Cerebellar cortex (tissue), 1 donor: ENCODE measurements at regions not wholly inside any gene's neighbourhood (a gene's known extent, or its start where the extent isn't known, plus 50 kb on each side); places are given as distances from the start of the nearest gene placed in this dataset.
"Not testable (repeated sequence)": the region's sequence is repeated elsewhere in the genome, so short reads cannot be mapped to it uniquely, and the experiment has no call there.

ENCODE experiments used
- DNase-seq: peaks from one replicate; pipeline ENCODE4 v3.0.0-alpha.2; 2015; ENCODE audit warnings: low spot score

DNA sequence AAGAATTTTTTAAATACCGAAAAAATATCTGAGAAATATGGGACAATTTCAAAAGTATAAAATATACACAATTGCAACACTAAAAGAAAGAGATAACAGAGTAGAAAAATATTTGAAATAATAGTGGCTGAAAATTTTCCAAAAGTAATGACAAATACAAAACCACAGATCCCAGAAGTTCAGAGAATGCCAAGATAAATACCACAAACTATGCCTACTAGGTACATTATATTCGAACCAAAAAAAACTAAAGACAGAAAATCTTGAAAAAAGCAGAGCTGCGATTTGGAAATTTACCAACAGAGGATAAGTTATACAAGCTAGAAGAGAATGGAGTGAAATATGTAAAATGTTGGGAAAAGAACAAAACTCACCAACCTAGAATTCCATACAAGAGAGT, 191.3 kb upstream of the ELAC2 start:
- no peak for DNase-seq

GRCh38 chr17:13204607-13205237, 186.9 kb upstream of the ELAC2 start:
- DNase-seq: no peak

DNA sequence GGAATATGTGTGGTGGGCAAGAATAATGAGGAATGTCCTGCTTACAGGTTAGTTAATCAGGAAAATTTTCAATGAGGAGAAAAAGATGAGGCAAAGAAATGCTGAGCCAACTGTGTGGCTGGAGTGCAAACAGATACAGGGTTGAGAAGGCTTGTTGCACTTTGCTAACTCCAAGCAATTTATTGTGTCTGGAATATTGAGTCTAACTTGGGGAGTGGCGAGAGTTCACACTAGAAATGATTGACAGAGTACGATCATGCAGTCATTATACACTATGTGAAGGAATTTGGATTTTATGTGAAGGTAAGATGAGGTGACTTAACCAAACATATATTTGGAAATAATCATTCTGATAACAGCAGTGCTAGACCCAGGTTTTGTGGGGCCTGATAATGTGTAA, 185.0 kb upstream of the ELAC2 start:
- DNase-seq: no peak

DNA sequence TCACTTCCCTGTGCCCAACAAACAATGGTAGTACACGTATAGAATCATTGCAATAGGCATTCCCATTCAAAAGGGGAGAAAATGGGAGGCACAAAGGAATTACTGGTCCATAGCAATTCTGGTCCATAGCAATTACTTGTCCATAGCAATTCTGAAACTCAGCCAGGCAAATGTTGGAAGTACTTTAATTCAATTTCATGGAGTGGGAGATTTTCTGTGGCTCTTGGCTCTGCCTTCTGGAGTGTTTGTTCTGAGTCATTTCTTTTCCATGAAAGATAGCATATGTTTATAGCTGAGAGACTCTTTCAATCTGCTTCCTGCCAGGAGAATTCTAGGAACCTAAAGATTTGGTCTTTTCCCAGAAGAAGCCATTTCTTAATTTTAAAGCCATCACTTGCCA, 182.8 kb upstream of the ELAC2 start:
- DNase-seq: no peak

DNA sequence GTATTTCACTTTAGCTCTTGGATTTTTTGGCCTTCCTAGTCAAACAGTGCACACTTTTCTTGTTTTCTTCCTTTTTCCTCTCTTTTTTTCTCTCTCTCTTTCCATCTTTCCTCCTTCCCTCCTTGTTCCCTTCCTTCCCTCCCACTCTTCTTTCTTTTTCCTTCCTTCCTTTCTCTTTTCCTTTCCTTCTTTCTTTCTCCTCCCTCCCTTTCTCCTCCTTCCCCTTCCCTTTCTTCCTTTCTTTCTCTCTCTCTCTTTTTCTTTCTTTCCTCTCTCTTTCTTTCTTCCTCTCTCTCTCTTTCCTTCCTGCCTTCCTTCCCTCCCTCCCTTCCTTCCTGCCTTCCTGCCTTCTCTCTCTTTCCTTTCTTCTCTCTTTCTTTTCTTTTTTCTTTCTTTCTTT, 181.6 kb upstream of the ELAC2 start:
- DNase-seq: no peak

- DNase-seq: no peak
Measured at GRCh38 chr17:13197586-13197985, 179.8 kb upstream of the ELAC2 start.

DNA sequence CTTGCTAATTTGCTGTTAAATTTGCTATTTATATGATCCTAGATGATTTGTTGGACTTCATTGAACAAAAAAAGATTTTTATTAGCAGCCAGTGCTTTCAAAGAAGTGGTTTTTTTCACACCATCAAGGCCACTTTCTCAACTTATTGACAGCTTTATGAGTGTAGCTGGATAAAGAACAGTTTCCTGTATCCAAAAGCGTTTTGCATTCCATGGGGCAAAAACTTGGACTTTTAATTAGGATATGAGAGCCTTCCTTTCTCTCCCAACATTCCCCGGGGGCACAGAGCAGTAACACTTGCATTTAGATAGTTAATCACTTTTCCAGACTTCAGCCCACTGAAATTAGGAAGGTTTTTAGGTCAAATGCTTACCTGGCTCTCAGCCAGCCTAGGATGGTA, 177.1 kb upstream of the ELAC2 start:
- DNase-seq: no peak

DNA sequence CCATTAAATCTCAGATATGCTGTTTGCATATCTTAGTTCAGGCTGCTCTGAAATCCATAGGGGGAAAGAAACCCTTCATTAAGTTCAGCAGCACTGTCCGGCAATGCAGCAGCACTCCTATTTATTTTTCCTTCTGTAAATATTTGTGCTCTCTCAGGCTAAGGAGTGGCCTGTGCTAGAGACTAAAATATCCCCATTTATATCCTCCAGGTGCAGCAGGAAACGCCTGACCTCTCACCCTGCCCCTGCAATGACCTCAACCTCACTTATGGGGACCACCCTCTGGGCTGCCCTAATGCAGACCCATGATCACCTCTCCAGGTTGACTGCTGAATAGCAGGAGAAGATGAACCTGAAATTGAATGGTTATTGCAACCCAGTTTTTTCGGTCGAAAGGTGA, 165.0 kb upstream of the ELAC2 start:
- no peak for DNase-seq

DNA sequence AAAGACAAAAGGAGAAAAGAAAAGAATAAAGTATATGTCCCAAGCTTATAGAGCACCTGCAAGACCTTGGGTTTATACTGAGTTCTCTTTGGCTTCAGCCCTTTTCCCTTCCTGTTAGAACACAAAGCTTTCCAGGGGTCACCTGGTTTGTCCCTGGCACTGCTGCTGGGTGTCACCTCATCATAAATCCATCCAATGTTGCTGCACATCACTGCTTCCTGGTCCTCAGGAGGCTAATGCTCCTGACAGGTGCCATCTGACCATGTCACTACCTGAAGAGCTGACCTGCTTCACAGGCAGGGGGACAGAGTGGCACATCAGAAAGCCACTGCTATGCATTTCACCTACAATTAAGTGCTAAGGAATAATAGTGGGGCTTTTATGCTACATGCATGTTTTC, 164.6 kb upstream of the ELAC2 start:
- no peak for DNase-seq

- DNase-seq: no peak
Measured at GRCh38 chr17:13181683-13182082, 163.9 kb upstream of the ELAC2 start.

DNA sequence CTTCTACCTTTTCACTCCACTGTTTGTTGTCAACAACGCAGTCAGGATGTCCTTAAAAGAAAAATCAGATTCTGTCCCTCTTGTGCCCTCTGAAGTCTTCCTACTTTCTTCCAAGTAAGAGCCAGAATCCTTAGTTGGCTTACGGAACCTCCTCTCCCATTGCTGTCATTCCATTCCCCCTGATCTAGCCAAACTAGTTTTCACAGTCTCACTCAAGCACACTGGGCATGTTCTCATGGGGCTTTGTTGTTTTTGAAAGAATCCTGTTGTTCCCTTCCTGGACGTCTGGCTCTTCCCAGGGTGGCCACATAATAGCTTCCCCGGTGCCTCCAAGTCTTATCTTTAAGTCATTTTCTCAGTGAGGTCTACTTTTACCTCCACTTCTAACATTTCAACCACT, 158.6 kb upstream of the ELAC2 start:
- no peak for DNase-seq

DNA sequence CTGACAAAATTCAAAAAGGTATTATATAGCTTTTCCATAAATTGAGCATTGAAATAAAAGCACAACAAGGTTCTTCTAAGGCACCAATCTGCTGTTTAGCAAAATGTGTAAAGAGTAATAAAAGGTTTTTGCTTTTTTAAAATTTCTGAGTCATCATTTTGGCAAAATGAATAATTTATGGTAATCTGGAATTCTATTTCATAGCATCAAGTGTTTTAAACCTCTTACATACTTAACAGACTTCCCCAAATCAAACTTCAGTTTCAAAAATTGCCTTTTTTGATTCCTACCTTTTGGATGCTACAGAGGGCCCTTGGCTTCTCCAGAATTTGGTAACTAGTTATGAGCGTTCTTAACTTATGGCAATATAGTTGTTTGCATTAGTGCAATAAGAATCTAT, 154.0 kb upstream of the ELAC2 start:
- no peak for DNase-seq

- DNase-seq: no peak
Measured at GRCh38 chr17:13162361-13162760, 144.5 kb upstream of the ELAC2 start.

DNA sequence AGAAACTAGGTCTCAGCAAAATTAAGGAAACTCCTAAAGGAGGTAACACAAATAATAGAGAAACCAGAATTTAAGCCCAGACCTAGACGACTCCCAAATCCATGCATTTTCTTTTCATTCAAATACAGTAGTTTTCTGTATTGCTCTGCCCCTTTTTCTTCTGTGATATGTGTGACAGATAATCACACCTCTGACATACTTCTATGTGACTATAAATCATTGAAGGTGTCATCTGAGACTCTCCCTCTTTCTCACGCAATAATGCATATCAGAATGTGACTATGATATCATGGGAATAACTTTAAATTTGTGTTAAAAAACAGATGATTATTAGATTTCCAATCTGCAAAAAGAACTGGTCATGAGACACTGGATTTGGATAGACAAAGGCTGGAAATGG, 143.0 kb upstream of the ELAC2 start:
- no peak for DNase-seq

DNA sequence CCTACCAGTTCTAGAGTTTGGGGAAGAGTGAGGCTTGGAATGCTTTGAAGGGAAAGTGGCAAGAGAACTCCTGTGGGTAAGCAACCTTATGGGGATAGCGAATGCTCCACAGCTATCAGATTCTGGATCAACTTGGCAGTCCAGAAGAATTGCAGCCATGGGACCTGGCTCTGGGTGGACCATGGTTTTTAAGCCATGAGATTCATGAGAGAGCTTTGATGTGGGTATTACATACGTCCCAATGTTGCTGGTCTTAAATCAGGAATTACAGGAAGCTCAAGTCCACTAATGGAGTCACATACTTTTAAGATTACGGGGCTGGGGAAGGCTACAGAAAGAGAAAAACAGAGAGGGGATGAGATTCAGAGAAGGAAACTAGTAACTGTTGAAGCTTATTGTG, 142.5 kb upstream of the ELAC2 start:
- no peak for DNase-seq

DNA sequence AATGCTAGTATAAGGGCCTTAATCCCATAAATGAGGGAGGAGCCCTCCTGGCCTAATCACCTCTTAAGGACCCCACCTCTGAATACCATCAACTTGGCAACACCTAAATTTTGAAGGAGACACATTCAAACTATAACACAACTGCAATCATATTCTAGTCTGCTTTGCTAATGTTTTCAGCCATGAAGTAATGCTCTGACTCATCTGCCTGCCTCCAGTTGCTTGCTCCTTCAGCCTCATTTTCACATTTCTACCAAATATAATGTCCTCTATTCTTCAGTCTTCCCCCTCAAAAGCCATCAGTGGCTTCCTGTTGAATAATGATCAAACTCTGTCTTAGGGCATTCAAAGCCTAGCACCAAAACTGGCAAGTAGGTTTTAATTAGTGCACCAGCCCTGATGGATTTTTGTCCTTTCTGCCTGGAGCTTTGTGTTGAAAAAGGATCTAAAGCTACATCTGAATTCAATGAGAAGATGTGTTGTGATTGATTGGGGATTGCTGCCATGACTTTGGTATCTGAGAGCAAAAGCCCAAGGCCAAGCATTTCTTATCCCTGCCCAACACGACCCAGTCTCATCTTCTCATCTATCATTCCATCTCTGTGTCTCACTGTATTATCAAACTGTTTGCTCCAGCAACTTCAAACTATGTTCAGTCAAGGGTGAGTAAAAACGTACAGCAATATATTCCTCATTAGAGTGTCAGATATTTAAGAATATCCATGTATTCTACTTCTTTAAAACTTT, 140.8 kb upstream of the ELAC2 start:
- no peak for DNase-seq

GRCh38 chr17:13157656-13158055, 139.8 kb upstream of the ELAC2 start:
- no peak for DNase-seq

DNA sequence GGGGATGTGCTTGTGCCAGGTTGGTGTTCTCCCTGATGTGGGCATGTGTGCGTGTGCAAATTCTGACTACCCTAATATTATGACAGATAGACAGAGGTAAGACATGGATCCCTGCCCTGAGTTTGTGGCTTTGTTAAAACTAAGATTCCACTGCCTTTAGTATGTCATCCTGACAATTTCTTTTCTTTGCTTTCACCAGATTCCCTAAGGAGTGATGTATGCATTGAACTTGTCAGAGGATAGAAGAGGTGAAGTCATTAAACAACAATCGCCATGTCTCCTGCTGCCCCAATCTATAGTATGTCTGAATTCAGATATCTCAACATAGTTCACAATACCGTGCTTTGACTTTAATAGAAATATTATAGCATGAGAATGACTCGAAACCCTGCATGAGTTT, 137.1 kb upstream of the ELAC2 start:
- no peak for DNase-seq

DNA sequence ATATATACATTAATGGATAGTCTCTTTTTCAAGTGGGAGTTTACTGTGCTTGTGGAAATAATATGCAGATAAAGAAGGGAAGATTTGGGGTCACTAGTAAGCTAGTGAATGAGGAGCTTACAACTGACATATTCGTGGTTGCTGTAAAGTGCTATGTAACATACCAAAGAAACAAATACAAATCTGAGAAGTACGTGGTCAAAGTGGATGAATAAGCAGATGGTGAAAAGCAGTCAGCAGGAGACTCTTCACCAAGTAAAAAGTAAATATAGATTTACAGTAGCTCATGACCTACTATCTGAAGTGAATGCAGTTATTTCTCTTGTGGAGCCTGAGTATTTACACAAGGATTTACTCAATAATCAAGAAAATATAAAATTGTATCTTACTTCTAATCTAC, 136.6 kb upstream of the ELAC2 start:
- DNase-seq: no peak

GRCh38 chr17:13153036-13153435, 135.2 kb upstream of the ELAC2 start:
- DNase-seq: no peak

DNA sequence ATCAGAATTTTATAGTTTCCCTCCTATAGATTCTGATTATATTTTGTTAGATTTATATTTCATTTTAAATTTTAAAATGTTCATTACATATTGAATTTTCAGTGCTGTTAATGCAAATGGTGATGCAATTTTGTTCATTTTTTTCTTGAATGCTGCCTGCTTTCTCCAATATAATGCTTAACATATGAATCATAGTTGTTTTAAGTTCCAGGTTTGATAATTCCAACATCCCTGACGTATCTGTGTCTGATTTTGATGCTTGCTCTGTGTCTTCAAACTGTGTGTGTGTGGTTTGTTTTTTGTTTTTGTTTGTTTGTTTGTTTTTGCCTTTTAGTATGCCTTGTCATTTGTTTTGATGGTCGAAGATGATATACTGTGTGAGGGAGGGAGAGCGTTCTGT, 134.7 kb upstream of the ELAC2 start:
- no peak for DNase-seq

GRCh38 chr17:13150738-13151137, 132.9 kb upstream of the ELAC2 start:
- DNase-seq: not testable (repeated sequence)

DNA sequence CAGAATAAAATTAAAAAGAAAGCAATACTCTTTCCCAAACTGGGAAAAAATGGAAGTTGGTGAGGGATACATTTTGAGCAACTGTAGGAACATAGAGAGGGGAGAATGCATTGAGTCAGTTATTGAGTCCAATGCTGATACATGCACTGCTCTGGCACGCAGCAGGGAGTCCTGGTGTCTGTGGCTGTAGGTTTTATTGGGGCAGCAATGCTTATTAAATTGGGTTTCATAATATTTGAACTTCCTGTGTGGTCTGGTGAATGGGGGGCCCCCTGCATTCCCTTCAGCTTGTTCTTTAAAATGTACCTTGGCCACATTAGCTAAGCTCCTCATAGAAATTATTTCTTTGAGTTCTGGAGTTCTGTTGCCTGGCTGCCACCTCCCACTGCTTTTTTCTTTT, 125.2 kb upstream of the ELAC2 start:
- no peak for DNase-seq

DNA sequence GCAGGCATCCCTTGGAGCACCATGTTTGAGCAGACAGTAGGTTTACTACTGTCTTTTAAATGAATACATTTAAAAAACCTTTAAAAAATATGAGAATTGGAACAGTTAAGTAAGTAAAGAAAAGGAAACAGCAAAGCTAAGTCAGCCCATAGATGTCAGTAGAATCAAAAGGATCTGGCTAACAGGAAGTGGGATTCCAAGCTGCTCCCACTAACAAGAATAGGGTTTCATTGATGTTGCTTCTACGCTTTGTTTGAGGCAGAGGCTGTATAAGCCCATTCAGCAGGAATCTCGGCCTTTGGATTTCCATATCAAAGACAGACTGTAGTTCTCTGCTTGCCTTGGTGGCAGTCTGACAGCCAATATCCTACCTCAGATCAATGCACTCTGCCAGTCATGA, 122.9 kb upstream of the ELAC2 start:
- no peak for DNase-seq
